H9 (cell line): ENCODE measurements at regions not wholly inside any gene's neighbourhood (a gene's known extent, or its start where the extent isn't known, plus 50 kb on each side); places are given as distances from the start of the nearest gene placed in this dataset.

Source experiments
- DNase-seq: peaks from one replicate; pipeline ENCODE4 v3.0.0-alpha.2; 2017
- H2AFZ ChIP-seq: one replicate; pipeline ENCODE4 v1.6.1; 2013; ENCODE audit warnings: mild to moderate bottlenecking, low read length, control low read depth, moderate library complexity
- H2AK5ac ChIP-seq: 2 replicates; pipeline ENCODE4 v1.6.1; 2013; ENCODE audit warnings: low read length, control low read depth, mixed read lengths; ENCODE audit not compliant: insufficient read length
- H2BK120ac ChIP-seq: one replicate; pipeline ENCODE4 v1.6.1; 2013; ENCODE audit warnings: low read depth, mild to moderate bottlenecking, low read length, control low read depth, inconsistent platforms; ENCODE audit not compliant: poor library complexity, severe bottlenecking
- H2BK12ac ChIP-seq: 2 replicates; pipeline ENCODE4 v1.6.1; 2013; ENCODE audit warnings: low read length, control low read depth, mixed read lengths, low read depth; ENCODE audit not compliant: insufficient read length
- H2BK15ac ChIP-seq: 2 replicates; pipeline ENCODE4 v1.6.1; 2013; ENCODE audit warnings: low read depth, low read length, control low read depth
- H2BK20ac ChIP-seq: one replicate; pipeline ENCODE4 v1.6.1; 2013; ENCODE audit warnings: low read depth, mild to moderate bottlenecking, low read length, control low read depth, inconsistent platforms; ENCODE audit not compliant: poor library complexity, severe bottlenecking
- H2BK5ac ChIP-seq: 2 replicates; pipeline ENCODE4 v1.6.1; 2013; ENCODE audit warnings: low read length, control low read depth, mixed read lengths; ENCODE audit not compliant: insufficient read length
- H3K14ac ChIP-seq: 2 replicates; pipeline ENCODE4 v1.6.1; 2013; ENCODE audit warnings: low read length, control low read depth; ENCODE audit not compliant: insufficient read depth
- H3K18ac ChIP-seq: 2 replicates; pipeline ENCODE4 v1.6.1; 2013; ENCODE audit warnings: low read depth, mild to moderate bottlenecking, mixed read lengths, low read length, control low read depth; ENCODE audit not compliant: insufficient read length
- H3K23ac ChIP-seq: 2 replicates; pipeline ENCODE4 v1.6.1; 2013; ENCODE audit warnings: low read length, control low read depth, mixed read lengths, low read depth; ENCODE audit not compliant: insufficient read length
- H3K23me2 ChIP-seq: 2 replicates; pipeline ENCODE4 v1.6.1; 2013; ENCODE audit warnings: low read depth, mild to moderate bottlenecking, mixed read lengths, low read length, control low read depth; ENCODE audit not compliant: insufficient read length, poor library complexity, severe bottlenecking
- H3K27ac ChIP-seq: 2 replicates; pipeline ENCODE4 v1.5.1; 2013; ENCODE audit warnings: low read length, control low read depth, mixed read lengths, low read depth; ENCODE audit not compliant: insufficient read length
- H3K27me3 ChIP-seq: 2 replicates; pipeline ENCODE4 v1.6.1; 2013; ENCODE audit warnings: low read length, control low read depth, inconsistent platforms; ENCODE audit not compliant: insufficient read depth
- H3K4ac ChIP-seq: 2 replicates; pipeline ENCODE4 v1.6.1; 2013; ENCODE audit warnings: low read depth, mild to moderate bottlenecking, control low read depth, inconsistent platforms, low read length, moderate library complexity
- H3K4me1 ChIP-seq: 2 replicates; pipeline ENCODE4 v1.6.1; 2013; ENCODE audit warnings: low read length, control low read depth, inconsistent platforms; ENCODE audit not compliant: insufficient read depth
- H3K4me2 ChIP-seq: 2 replicates; pipeline ENCODE4 v1.6.1; 2013; ENCODE audit warnings: low read length, control low read depth, mixed read lengths; ENCODE audit not compliant: insufficient read length, insufficient read depth
- H3K56ac ChIP-seq: 2 replicates; pipeline ENCODE4 v1.6.1; 2013; ENCODE audit warnings: low read depth, mild to moderate bottlenecking, mixed read lengths, low read length, control low read depth; ENCODE audit not compliant: insufficient read length
- H3K79me1 ChIP-seq: 2 replicates; pipeline ENCODE4 v1.6.1; 2013; ENCODE audit warnings: low read depth, mild to moderate bottlenecking, moderate library complexity, low read length, control low read depth, inconsistent platforms; ENCODE audit not compliant: insufficient read depth, poor library complexity, severe bottlenecking
- H3K79me2 ChIP-seq: 2 replicates; pipeline ENCODE4 v1.6.1; 2013; ENCODE audit warnings: low read length, control low read depth, inconsistent platforms; ENCODE audit not compliant: insufficient read depth
- H3K9ac ChIP-seq: 2 replicates; pipeline ENCODE4 v1.6.1; 2013; ENCODE audit warnings: low read length, control low read depth, mixed read lengths; ENCODE audit not compliant: insufficient read length; ENCODE audit errors: extremely low read depth
- H3K9me3 ChIP-seq: one replicate; pipeline ENCODE4 v1.6.1; 2013; ENCODE audit warnings: low read depth, low read length, inconsistent platforms; ENCODE audit not compliant: control insufficient read depth
- H3T11ph ChIP-seq: one replicate; pipeline ENCODE4 v1.6.1; 2013; ENCODE audit warnings: mild to moderate bottlenecking, low read length, control low read depth, inconsistent platforms
- H4K20me1 ChIP-seq: one replicate; pipeline ENCODE4 v1.6.1; 2013; ENCODE audit not compliant: control insufficient read depth, insufficient read length, insufficient read depth
- H4K5ac ChIP-seq: 2 replicates; pipeline ENCODE4 v1.6.1; 2013; ENCODE audit warnings: low read depth, mild to moderate bottlenecking, mixed read lengths, low read length, control low read depth; ENCODE audit not compliant: insufficient read length
- H4K8ac ChIP-seq: replicated peaks from 2 replicates; pipeline ENCODE4 v1.6.1; 2013; ENCODE audit warnings: low read length, control low read depth, mixed read lengths, low read depth; ENCODE audit not compliant: insufficient read length
- H4K91ac ChIP-seq: 2 replicates; pipeline ENCODE4 v1.6.1; 2013; ENCODE audit warnings: low read depth, mild to moderate bottlenecking, moderate library complexity, mixed read lengths, low read length, control low read depth; ENCODE audit not compliant: insufficient read length
- H3K27ac Mint-ChIP-seq, 3 experiments: 2 replicates in 2 of 3; 3 replicates in 1 of 3; pipeline ENCODE4 v1.8.0; 2020 to 2021; ENCODE audit warnings: mixed read lengths in 3 of 3, mild to moderate bottlenecking in 1 of 3, moderate library complexity in 1 of 3
- H3K27me3 Mint-ChIP-seq: 2 replicates; pipeline ENCODE4 v1.8.0; 2021; ENCODE audit warnings: low read depth, mild to moderate bottlenecking, moderate library complexity, mixed read lengths
- H3K36me3 Mint-ChIP-seq, 3 experiments: 2 replicates in 2 of 3; 3 replicates in 1 of 3; pipeline ENCODE4 v1.8.0; 2020 to 2021; ENCODE audit warnings: low read depth in 3 of 3, mixed read lengths in 3 of 3; ENCODE audit not compliant: insufficient read depth in 1 of 3
- H3K4me1 Mint-ChIP-seq, 2 experiments: 2 replicates each; pipeline ENCODE4 v1.8.0; 2020; ENCODE audit warnings: mixed read lengths in 2 of 2
- H3K4me3 Mint-ChIP-seq, 2 experiments: 2 replicates in 1 of 2; 3 replicates in 1 of 2; pipeline ENCODE4 v1.8.0; 2020 to 2021; ENCODE audit warnings: mild to moderate bottlenecking in 2 of 2, mixed read lengths in 2 of 2, moderate library complexity in 1 of 2
- H3K9me3 Mint-ChIP-seq, 2 experiments: 2 replicates in 1 of 2; 3 replicates in 1 of 2; pipeline ENCODE4 v1.8.0; 2020; ENCODE audit warnings: mild to moderate bottlenecking in 2 of 2, mixed read lengths in 2 of 2, moderate library complexity in 1 of 2
- WGBS: extraction: QIAGEN DNeasy Blood & Tissue Kit; methylation state at CpG from one replicate; pipeline ENCODE4 v1.1.7; 2013; ENCODE audit warnings: missing lambda C conversion rate, low lambda C conversion rate, mixed read lengths; ENCODE audit not compliant: insufficient read length; ENCODE audit errors: extremely low coverage; 5-methylcytosine and 5-hydroxymethylcytosine counted together
- TF ChIP-seq, protein P1 (sequence below): fragments of 200-600 bp; sonication (generic); conservative IDR thresholded peaks from 3 replicates; pipeline ENCODE4 v1.8.0; 2021; ENCODE audit warnings: antibody characterized with exemption, mild to moderate bottlenecking

DNA sequence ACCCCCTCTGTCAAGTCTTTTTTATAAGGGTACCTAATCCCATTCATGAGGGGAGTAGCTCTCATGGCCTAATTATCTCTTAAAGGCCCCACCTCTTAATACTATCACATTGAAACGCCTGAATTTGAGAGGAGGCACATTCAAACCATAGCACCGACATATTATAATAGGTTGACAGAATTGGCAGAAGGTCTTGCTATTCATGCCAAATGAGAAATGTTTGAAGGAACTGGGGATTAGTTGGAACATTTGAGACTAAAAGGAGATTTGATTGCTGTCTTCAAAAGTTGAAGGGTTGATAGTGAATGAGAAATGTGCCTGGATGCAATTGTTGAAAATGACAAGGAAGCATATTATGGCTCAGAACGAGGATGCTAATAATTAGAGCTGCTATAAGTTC is 331.1 kb downstream of the ATP23 start:
- Histone ChIP-seq H3K4me2 (no peak overlapping the region), H3K14ac (no peak overlapping the region), H3K27me3 (no peaks in the 10 kb centered on the region), H2BK12ac (no peak overlapping the region), H3K23me2 (peaks cover 2% of the 10 kb centered on the region), H3K9ac (no peak overlapping the region), H3K27ac (no peak overlapping the region), H2AK5ac (no peak overlapping the region), H2AFZ (no peak overlapping the region), H3K79me2 (no peaks in the 10 kb centered on the region), H3K4ac (no peak overlapping the region), H2BK20ac (no peak overlapping the region), H4K91ac (no peak overlapping the region), H3K18ac (no peak overlapping the region), H3K79me1 (no peaks in the 10 kb centered on the region), H4K5ac (no peak overlapping the region), H2BK15ac (no peak overlapping the region), H4K8ac (no peak overlapping the region), H3K56ac (no peak overlapping the region), H3K23ac (no peak overlapping the region), H4K20me1 (no peaks in the 10 kb centered on the region), H3T11ph (no peak overlapping the region), H3K9me3 (peaks cover 12% of the 10 kb centered on the region), H3K4me1 (no peaks in the 10 kb centered on the region), H2BK120ac (no peak overlapping the region), H2BK5ac (no peak overlapping the region)
- DNase-seq: no peak
- H3K4me1 Mint-ChIP-seq: no peaks in the 10 kb centered on the region
- H3K9me3 Mint-ChIP-seq: peaks cover 16 to 19% of the 10 kb centered on the region in 2 experiments
- TF ChIP-seq, protein P1, sequence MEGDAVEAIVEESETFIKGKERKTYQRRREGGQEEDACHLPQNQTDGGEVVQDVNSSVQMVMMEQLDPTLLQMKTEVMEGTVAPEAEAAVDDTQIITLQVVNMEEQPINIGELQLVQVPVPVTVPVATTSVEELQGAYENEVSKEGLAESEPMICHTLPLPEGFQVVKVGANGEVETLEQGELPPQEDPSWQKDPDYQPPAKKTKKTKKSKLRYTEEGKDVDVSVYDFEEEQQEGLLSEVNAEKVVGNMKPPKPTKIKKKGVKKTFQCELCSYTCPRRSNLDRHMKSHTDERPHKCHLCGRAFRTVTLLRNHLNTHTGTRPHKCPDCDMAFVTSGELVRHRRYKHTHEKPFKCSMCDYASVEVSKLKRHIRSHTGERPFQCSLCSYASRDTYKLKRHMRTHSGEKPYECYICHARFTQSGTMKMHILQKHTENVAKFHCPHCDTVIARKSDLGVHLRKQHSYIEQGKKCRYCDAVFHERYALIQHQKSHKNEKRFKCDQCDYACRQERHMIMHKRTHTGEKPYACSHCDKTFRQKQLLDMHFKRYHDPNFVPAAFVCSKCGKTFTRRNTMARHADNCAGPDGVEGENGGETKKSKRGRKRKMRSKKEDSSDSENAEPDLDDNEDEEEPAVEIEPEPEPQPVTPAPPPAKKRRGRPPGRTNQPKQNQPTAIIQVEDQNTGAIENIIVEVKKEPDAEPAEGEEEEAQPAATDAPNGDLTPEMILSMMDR: no peak
- no peak overlapping the region for H3K4me3 Mint-ChIP-seq
- no CpG with 5 or more reads among the region's 3 CpGs for WGBS
- H3K27ac Mint-ChIP-seq: no peak overlapping the region
- H3K36me3 Mint-ChIP-seq: peaks cover 4 to 14% (median 14%) of the 10 kb centered on the region in 3 experiments; a peak in 6 of 7 replicates
- H3K27me3 Mint-ChIP-seq: peaks cover 2% of the 10 kb centered on the region; the same call in 1 of the 2 replicates
